Thoracic aorta (tissue), 2 donors: ENCODE measurements at regions not wholly inside any gene's neighbourhood (a gene's known extent, or its start where the extent isn't known, plus 50 kb on each side); places are given as distances from the start of the nearest gene placed in this dataset.

Experiments used
- ATAC-seq: fragments of 150-250 bp; one replicate; pipeline ENCODE4 v1.8.0; 2017; ENCODE audit warnings: low read depth; ENCODE audit not compliant: insufficient number of reproducible peaks, low FRiP score
- DNase-seq: peaks from one replicate; pipeline ENCODE4 v3.0.0-alpha.2; 2020; ENCODE audit warnings: low spot score
- H3K27ac ChIP-seq, 2 donors: fragments of 200-600 bp; sonication (generic); 1 replicate in 1 of 2; 2 replicates in 1 of 2; pipeline ENCODE4 v1.5.1; 2016; ENCODE audit warnings: mild to moderate bottlenecking in 2 of 2, moderate library complexity in 2 of 2
- H3K27me3 ChIP-seq: fragments of 200-600 bp; sonication (generic); replicated peaks from 2 replicates; pipeline ENCODE4 v1.6.0; 2016; ENCODE audit warnings: mild to moderate bottlenecking; ENCODE audit not compliant: insufficient read depth
- H3K36me3 ChIP-seq: fragments of 200-600 bp; sonication (generic); one replicate; pipeline ENCODE4 v1.5.1; 2016
- H3K4me1 ChIP-seq, 2 donors: fragments of 200-600 bp; sonication (generic); 1 replicate in 1 of 2; 2 replicates in 1 of 2; pipeline versions ENCODE4 v1.5.1 to v1.6.0; 2016; ENCODE audit warnings: low read depth in 2 of 2, mild to moderate bottlenecking in 1 of 2; ENCODE audit not compliant: control insufficient read depth in 1 of 2
- H3K4me3 ChIP-seq: fragments of 200-600 bp; sonication (generic); 2 replicates; pipeline ENCODE4 v1.5.1; 2016; ENCODE audit warnings: mild to moderate bottlenecking
- H3K9me3 ChIP-seq: fragments of 200-600 bp; sonication (generic); 2 replicates; pipeline ENCODE4 v1.5.1; 2016
- TF ChIP-seq, protein P1 (sequence below): fragments of 200-600 bp; sonication (generic); IDR thresholded peaks from one replicate; pipeline ENCODE4 v1.5.1; 2019; ENCODE audit warnings: antibody characterized with exemption

DNA sequence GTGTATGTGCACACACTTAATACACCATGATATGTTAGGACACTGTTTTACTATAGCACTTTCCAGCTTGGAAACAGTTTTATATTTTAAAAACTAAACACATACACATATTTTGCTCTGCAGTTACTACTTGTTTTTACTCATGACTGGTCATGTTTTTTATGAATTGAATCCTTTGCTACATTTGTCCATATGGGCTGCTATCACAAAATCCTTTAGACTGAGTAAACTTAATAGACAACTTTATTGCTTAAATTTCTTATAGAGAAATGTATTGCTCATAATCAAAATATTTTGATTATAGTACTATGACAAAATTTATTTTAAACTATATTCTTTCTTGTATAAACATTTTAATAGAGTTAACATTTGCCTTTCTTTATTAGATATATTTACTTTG is 314.8 kb downstream of the RBM43 start:
- peaks cover 3% of the 10 kb centered on the region for H3K9me3 ChIP-seq
- H3K4me3 ChIP-seq: no peak overlapping the region
- no peak overlapping the region for H3K27ac ChIP-seq
- TF ChIP-seq, protein P1, sequence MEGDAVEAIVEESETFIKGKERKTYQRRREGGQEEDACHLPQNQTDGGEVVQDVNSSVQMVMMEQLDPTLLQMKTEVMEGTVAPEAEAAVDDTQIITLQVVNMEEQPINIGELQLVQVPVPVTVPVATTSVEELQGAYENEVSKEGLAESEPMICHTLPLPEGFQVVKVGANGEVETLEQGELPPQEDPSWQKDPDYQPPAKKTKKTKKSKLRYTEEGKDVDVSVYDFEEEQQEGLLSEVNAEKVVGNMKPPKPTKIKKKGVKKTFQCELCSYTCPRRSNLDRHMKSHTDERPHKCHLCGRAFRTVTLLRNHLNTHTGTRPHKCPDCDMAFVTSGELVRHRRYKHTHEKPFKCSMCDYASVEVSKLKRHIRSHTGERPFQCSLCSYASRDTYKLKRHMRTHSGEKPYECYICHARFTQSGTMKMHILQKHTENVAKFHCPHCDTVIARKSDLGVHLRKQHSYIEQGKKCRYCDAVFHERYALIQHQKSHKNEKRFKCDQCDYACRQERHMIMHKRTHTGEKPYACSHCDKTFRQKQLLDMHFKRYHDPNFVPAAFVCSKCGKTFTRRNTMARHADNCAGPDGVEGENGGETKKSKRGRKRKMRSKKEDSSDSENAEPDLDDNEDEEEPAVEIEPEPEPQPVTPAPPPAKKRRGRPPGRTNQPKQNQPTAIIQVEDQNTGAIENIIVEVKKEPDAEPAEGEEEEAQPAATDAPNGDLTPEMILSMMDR: no peak
- DNase-seq: no peak
- no peaks in the 10 kb centered on the region for H3K4me1 ChIP-seq
- H3K36me3 ChIP-seq: no peaks in the 10 kb centered on the region
- no peaks in the 10 kb centered on the region for H3K27me3 ChIP-seq
- ATAC-seq: no peak

DNA sequence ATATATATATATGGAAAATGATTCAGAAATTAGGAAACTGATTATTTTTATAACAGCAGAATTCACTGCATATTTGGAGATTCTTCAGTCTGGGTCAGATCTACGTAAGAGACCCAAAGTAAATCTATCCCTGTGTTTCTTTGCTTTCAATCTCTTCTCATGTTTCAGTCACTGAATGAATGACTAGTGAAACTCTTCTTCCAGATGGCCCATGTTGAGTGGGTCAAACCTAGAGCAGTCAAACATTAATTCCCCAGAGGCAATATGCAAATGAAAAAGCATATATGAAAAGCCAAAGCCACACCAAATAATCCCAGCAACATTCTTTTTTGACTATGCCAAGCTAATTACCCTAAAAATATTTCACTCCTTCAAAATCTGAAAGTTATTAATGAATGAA is 317.3 kb downstream of the RBM43 start:
- no peak overlapping the region for H3K27ac ChIP-seq
- ATAC-seq (no peak), DNase-seq (no peak)
- no peaks in the 10 kb centered on the region for H3K27me3 ChIP-seq
- no peaks in the 10 kb centered on the region for H3K36me3 ChIP-seq
- TF ChIP-seq, protein P1: no peak
- H3K4me1 ChIP-seq: no peaks in the 10 kb centered on the region
- no peaks in the 10 kb centered on the region for H3K9me3 ChIP-seq
- H3K4me3 ChIP-seq: no peak overlapping the region

DNA sequence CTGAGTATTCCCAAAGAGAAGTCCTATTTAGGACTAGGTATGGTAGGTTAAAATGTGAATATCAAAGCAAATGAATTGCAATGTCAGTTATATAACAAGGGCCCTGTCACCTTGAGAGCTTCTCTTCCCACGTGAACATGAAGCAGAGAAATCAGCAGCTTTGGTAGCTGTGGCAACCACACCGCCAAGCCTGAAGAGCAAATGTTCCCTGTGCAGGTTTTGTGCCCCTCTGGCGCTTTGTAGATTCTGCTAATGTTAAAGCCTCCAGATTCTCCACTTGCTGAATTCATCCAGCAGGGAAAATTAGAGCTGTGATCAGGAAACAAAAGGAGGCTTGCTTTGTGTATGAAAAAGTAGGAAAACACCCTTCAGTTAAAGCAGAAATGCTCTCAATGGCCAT is 322.6 kb downstream of the RBM43 start:
- H3K4me1 ChIP-seq: no peaks in the 10 kb centered on the region
- no peak for ATAC-seq
- no peaks in the 10 kb centered on the region for H3K9me3 ChIP-seq
- H3K27ac ChIP-seq: no peak overlapping the region
- no peaks in the 10 kb centered on the region for H3K27me3 ChIP-seq
- H3K4me3 ChIP-seq: no peak overlapping the region
- no peak for DNase-seq
- H3K36me3 ChIP-seq: no peaks in the 10 kb centered on the region
- TF ChIP-seq, protein P1: no peak

DNA sequence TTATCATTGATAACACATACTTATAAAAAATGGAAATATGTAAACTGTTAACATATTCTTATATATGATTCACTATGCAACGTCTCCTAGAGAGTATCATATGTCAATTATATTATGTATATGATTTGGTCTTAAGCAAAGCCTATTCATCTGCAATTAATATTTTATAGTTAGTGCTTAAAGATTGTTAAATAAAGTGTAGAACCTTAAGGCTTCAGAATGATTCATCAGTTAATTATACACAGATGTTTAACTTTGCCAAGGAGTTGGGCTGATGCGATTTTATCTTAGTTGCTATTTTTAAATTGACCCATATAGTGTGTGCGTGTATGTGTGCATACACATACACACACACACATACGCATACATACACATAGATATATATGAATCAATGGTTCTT is 323.1 kb downstream of the RBM43 start:
- no peak overlapping the region for H3K27ac ChIP-seq
- no peaks in the 10 kb centered on the region for H3K36me3 ChIP-seq
- H3K27me3 ChIP-seq: no peaks in the 10 kb centered on the region
- H3K9me3 ChIP-seq: no peaks in the 10 kb centered on the region
- DNase-seq (no peak), ATAC-seq (no peak)
- H3K4me1 ChIP-seq: no peaks in the 10 kb centered on the region
- TF ChIP-seq, protein P1: no peak
- H3K4me3 ChIP-seq: no peak overlapping the region

DNA sequence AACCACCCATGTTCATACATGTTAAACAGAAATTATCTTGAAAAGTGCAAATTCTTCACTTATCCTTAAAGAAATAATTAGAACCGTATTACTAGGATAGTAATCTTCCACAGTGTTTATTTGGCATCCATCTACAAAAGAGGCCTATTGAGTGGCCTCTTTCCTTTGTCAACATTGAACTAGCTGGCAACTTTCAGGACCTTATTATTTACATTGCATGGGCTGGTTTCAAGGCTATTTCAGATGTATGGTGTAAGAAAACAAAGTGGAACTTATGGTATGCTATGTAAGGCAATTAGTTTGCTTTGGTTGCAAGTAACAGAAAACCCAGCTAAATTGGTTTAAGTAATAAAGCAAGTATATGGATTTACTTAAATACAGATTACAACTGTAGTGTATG is 324.6 kb downstream of the RBM43 start:
- Histone ChIP-seq H3K4me3 (no peak overlapping the region), H3K27ac (no peak overlapping the region), H3K36me3 (no peaks in the 10 kb centered on the region), H3K27me3 (no peaks in the 10 kb centered on the region), H3K4me1 (no peaks in the 10 kb centered on the region), H3K9me3 (no peaks in the 10 kb centered on the region)
- TF ChIP-seq, protein P1: no peak
- ATAC-seq: no peak
- no peak for DNase-seq
